GM13976 (cell line): ENCODE measurements at regions not wholly inside any gene's neighbourhood (a gene's known extent, or its start where the extent isn't known, plus 50 kb on each side); places are given as distances from the start of the nearest gene placed in this dataset.
"Not testable (repeated sequence)": the region's sequence is repeated elsewhere in the genome, so short reads cannot be mapped to it uniquely, and the experiment has no call there.

ENCODE experiments used
- DNase-seq: peaks from one replicate; pipeline ENCODE4 v3.0.0; 2012; ENCODE audit warnings: low spot score
- in situ Hi-C: fragments of 300-500 bp; cut with MboI; formaldehyde crosslinking; loops from one replicate; pipeline ENCODE4 v1.12.0; 2022; ENCODE audit warnings: low sequenced_read_pairs, mixed read lengths, inconsistent platforms; ENCODE audit not compliant: unreplicated experiment
- TF ChIP-seq, protein P1 (sequence below): IDR thresholded peaks from 2 replicates; pipeline ENCODE4 v1.5.1; 2012; ENCODE audit warnings: borderline replicate concordance, mild to moderate bottlenecking; ENCODE audit not compliant: insufficient read depth; ENCODE audit errors: extremely low read depth, missing control alignments, control extremely low read depth

DNA sequence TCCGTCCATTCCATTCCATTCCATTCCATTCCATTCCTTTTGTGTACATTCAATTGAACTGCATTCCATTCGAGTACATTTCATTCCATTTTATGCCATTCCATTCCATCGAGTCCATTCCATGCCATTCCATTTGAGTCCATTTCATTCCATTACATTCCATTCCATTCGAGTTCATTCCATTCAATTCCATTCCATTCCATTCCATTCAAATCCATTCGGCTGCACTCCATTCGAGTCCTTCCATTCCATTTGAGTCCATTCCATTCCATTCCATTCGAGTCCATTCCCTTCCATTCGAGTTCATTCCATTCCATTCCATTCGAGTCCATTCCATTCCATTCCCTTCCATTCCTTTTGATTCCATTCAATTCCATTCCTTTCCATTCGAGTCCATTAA lies 4800.6 kb upstream of the OR11H1 start:
- no peak for DNase-seq
- in situ Hi-C loops, result no loop called here
- TF ChIP-seq, protein P1, sequence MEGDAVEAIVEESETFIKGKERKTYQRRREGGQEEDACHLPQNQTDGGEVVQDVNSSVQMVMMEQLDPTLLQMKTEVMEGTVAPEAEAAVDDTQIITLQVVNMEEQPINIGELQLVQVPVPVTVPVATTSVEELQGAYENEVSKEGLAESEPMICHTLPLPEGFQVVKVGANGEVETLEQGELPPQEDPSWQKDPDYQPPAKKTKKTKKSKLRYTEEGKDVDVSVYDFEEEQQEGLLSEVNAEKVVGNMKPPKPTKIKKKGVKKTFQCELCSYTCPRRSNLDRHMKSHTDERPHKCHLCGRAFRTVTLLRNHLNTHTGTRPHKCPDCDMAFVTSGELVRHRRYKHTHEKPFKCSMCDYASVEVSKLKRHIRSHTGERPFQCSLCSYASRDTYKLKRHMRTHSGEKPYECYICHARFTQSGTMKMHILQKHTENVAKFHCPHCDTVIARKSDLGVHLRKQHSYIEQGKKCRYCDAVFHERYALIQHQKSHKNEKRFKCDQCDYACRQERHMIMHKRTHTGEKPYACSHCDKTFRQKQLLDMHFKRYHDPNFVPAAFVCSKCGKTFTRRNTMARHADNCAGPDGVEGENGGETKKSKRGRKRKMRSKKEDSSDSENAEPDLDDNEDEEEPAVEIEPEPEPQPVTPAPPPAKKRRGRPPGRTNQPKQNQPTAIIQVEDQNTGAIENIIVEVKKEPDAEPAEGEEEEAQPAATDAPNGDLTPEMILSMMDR, result no peak

DNA sequence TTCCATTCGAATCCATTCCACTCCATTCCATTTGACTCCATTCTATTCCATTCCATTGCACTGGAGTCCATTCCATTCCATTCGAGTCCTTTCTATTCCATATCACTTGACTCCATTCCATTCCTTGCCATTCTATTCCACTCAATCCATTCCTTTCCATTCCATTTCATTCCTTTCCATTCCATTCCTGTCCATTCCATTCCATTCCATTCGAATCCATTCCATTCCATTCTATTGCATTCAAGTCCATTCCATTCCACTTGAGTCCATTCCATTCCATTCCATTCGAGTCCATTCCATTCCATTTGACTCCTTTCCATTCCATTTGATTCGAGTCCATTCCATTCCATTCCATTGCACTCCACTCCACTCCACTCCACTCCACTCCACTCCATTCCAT lies 4798.0 kb upstream of the OR11H1 start:
- in situ Hi-C loops, DNase-seq: not testable (repeated sequence)

DNA sequence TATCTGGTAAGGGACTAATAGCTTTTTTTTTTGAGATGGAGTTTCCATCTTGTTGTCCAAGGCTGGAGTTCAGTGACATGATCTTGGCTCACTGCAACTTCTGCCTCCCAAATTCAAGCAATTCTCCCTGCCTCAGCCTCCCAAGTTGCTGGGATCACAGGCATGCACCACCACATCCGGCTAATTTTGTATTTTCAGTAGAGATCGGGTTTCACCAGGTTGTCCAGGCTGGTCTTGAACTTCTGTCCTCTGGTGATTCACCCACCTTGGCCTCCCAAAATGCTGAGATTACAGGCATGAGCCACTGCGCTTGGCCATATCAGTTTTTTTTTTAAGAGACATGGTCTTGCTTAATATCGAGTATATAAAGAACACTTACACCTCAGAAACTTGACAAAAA lies 4797.3 kb upstream of the OR11H1 start:
- DNase-seq, in situ Hi-C loops: not testable (repeated sequence)

DNA sequence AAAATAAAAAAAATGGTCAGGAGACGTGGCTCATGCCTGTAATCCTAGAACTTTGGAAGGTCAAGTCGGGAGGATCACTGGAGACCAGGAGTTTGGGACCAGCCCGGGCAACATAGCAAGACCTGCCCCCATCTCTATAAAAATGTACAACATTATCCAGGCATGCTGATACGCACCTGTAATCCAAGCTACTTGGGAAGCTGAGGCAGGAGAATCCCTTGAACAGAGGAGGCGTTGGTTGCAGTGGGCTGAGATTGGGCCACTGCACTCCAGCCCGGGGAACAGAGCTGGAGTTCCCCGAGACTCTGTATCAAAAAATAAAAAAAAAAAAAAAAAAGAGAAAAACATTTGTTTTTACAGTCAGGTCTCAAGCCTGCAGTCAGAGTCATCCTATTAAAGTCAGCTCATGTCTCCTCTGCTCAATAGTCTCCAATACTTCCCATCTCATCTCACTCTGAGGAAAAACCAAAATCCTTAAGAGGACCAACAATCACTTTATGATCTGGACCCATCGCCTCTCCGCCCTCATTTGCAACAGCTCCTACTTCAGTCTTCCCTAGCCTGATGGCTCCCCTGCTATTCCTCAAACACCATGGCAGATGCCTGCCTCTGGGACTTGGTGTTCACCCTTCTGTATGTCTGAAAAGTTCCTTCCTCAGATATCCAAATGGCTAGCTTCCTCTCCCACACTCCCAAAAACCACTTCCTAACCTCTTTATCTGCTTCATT lies 4796.6 kb upstream of the OR11H1 start:
- in situ Hi-C loops, DNase-seq: not testable (repeated sequence)

DNA sequence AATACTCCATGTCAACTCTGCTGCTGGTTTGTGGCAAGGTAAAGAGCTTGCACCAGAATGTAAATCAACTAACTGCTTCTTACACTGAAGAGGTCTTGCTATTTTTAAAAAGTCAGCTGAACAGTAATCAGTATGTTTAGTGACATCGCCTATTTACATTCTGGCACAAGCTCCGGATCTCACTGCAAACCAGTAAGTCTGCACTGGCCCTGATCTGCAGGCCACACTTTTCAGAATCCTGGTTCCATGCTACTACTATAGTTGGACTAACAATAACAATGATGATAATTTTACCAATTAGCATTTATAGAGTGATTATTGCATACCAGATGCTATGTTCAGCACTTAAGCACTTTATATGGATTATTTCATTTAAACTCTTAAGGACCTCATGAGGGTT lies 4792.9 kb upstream of the OR11H1 start:
- in situ Hi-C loops, DNase-seq: not testable (repeated sequence)

DNA sequence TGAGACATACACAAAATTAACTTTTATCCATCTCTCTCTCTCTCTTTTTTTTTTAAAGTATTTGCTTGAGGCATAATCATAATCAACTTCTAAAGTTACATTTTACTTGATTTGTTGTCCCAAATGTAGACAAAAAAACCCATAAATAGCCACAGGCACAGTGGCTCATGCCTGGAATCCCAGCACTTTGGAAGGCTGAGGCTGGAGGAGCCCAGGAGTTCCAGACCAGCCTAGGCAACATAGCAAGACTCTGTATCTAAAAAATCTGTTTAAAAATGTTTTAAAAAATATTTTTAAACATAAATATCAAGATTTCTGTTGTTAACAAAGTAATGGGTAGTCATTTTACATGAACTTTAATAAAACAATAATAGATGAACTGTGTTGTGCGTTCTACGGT lies 4791.1 kb upstream of the OR11H1 start:
- in situ Hi-C loops, DNase-seq: not testable (repeated sequence)

DNA sequence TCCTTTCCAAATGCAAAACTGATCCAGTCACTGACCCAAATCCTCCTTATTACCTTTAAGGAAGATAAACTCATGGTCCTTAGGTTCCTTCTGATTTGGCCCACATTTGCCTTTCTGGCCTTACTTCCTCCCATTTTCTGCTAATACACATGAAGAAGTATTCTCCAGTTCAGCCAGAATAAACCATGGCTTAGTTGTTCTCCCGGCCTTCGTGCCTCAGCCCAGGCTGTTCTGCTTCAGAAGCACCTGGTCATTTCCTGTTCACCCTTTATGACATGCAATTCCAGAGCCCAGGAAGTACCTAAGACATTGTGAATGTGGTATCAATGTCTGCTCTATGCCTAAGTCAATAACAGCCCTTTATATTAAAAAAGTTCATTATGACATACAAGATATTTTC lies 4790.1 kb upstream of the OR11H1 start:
- in situ Hi-C loops, DNase-seq: not testable (repeated sequence)

DNA sequence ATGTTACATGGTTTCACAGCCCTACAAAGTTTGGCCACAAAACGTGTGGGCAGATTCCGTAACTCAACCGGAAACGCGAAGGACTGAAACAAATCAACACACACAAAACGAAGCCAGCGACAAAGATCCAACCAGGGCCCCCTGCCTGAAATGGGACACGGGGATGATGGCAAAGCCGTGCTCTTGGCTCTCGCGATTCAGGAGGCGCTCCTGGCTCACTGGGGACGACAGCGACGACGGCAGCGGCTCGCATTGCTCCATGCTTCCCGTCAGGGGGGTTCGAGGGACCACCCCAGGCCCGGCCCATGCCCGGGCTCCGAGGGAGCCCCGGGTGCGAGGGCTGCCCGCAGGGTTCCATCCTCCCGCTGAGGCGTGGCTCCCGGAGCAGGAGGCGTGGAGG lies 4786.8 kb upstream of the OR11H1 start:
- TF ChIP-seq, protein P1, result no peak
- DNase-seq, result no peak
- in situ Hi-C loops, result no loop called here

DNA sequence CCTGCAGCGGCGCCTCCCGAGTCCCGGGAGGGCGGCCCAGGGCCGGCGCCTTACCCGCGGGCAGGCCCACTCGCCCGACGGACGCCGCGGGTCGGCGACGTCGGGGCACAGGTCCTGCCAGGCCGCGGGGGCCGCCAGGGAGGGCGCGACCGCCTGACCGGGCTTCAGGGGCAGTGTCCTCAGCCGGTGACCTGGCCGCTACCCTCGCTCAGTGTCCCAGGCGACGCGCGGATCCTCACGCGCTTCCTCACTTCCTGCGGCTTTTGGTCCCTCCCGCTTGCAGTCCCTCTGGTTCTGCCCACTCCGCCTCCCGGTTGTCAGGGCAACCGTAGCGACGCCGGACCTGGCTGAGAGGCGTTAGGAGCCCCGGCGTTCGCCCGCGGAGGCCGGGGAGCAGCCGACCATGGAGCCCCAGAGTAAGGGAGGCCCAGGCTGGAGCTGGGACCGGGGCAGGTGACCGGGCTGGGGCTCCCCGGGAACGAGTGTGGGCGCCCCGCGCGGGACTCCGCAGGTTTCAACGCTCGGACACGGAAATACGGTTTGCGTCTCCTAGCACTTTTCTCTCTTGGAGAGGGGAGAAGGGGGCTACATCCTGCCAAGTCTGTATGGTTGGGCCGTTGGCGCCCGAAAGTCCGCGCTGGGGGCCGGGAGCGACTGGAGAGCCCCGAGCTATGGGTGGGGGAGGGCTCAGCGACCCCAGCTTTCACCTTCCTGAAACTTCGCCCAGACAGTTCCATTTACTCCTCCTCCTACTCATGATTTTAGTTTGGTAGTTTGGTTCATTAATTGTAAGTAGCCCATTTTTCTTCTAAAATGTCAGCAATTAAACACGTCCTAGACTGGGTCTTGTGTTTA lies 4786.0 kb upstream of the OR11H1 start:
- in situ Hi-C loops, result not testable (repeated sequence)
- peak; percentile 31 for DNase-seq

DNA sequence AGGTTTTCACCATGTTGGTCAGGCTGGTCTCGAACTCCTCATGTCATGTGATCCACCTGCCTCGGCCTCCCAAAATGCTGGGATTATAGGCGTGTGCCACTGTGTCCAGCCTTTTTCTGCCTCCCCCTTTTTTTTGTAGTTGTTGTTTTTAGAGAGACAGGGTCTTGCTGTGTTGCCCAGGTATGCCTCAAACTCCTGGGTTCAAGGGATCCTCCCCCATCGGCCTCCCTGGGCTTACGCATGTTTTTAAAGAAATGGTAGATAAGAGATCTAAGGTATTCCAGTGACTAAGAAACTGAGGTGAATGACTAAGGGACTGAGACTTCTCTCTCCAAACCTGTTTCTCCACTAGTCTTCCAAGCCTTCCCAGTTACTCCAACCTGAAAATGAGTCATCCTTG lies 4781.6 kb upstream of the OR11H1 start:
- in situ Hi-C loops, DNase-seq: not testable (repeated sequence)

DNA sequence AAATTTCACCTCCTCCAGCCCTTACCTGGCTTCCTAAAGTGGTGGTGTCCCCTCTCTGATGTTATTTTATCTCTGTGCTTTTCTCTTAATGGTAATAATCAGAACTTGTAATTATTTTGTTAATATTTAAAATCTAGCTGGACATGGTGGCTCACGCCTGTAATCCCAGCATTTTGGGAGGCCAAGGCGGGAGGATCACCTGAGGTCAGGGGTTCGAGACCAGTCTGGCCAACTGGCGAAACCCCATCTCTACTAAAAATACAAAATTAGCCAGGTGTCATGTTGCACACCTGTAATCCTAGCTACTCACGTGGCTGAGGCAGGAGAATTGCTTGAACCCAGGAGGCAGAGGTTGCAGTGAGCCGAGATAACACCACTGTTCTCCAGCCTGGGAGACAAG lies 4780.8 kb upstream of the OR11H1 start:
- DNase-seq, in situ Hi-C loops: not testable (repeated sequence)

DNA sequence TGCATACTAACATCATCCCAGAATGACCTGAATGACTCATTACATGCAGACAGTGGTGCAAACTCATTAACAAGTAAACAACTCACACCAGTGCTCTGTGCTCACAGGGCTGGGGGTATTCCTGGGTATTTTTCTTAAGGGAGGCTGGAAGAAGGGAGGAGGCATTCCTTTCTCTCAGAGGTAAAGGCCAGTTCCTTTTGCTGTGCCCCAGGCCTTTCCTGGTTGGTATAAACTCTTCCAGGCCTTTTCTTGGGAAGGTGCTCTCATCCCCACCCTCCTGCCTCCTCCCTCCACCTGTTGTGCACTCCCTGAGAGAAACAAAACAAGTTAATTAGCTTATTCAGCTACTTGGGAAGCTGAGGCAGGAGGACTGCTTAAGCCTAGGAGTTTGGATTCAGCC lies 4779.2 kb upstream of the OR11H1 start:
- in situ Hi-C loops, DNase-seq: not testable (repeated sequence)

DNA sequence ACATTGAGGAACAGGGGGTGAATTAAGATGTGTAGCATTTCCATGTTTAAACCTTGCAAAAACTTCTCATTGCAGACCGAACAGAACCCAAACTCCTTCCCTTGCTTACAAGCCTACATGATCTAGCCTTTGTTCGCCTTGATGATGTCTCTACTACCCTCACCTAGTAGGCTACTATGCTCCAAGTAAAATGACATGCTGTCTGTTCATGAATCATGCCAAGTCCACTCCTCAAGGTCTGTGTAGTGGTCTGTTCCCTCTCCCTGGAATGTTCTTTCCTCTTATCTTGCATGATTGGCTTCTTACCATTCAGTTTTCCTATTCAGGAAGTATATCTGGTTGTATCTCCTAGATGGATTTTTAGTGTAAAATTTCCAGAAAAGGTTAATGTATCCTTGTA lies 4778.6 kb upstream of the OR11H1 start:
- DNase-seq, in situ Hi-C loops: not testable (repeated sequence)

DNA sequence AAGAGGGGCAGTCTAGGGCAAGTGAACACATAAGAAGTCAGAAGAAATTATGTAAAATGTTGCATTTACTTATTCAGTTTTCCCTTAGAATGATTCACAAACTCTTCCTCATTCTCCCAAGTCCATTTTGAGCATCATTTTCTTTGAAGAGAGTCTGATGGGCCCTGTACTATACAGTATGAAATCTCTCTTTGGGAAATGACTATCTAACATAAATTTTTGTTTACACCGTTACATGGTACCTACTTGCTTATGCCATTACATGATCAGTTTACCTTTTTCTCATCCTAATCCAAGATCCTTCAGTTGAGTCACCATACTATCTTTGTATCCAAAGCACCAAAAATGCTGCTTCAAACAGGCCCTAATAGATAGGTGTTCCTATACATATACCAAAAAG lies 4774.4 kb upstream of the OR11H1 start:
- DNase-seq, in situ Hi-C loops: not testable (repeated sequence)

DNA sequence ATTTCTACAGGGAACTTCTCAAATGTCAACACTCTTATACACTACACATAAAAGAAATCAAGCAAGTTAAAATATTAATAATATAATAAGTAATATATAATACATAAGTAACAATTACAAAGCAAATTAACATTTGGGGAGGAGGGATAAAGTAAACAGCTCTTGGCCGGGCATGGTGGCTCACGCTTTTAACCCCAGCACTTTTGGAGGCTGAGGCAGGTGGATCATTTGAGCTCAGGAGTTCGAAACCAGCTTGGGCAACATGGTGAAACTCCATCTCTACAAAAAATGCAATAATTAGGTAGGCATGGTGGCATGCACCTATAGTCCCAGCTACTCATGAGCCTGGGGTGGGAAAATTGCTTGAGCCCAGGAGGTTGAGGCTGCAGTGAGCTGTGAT lies 4772.6 kb upstream of the OR11H1 start:
- in situ Hi-C loops, result not testable (repeated sequence)

DNA sequence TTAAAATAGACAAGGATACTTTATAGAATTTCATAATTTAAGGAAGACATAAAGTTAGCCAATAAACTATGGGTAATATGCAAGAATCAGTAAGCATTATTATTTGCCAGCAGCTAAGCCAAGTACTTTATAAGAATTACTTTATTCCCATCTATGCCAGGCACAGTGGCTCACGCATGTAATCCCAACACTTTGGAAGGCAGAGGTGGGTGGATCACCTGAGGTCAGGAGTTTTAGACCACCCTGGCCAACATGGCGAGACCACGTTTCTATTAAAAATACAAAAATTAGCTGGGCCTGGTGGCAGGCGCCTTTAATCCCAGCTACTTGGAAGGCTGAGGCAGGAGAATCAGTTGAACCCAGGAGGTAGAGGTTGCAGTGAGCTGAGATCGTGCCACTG lies 4767.6 kb upstream of the OR11H1 start:
- in situ Hi-C loops, DNase-seq: not testable (repeated sequence)

More for the DNA sequence above, 4772.6 kb upstream of the OR11H1 start:
- DNase-seq, result not testable (repeated sequence)
